Activated naive CD4-positive, alpha-beta T cell treated with anti-CD3 and anti-CD28 coated beads, Interleukin-2, amount 50 U/mL, for 16 hours (primary cell): ENCODE measurements at regions not wholly inside any gene's neighbourhood (a gene's known extent, or its start where the extent isn't known, plus 50 kb on each side); places are given as distances from the start of the nearest gene placed in this dataset.

ENCODE experiments used
- DNase-seq: peaks from one replicate; pipeline ENCODE4 v3.0.0-alpha.2; 2020

- DNase-seq = no peak
These were observed 317.4 kb downstream of the SAMD5 start for GRCh38 chr6:147825848-147826247.

- no peak for DNase-seq
These were observed 318.2 kb downstream of the SAMD5 start for GRCh38 chr6:147826698-147827097.

- DNase-seq = no peak
These were observed 320.9 kb downstream of the SAMD5 start for GRCh38 chr6:147829418-147829817.

- no peak for DNase-seq
These were observed 321.3 kb downstream of the SAMD5 start for GRCh38 chr6:147829835-147830234.

- no peak for DNase-seq
These were observed 322.9 kb downstream of the SAMD5 start for GRCh38 chr6:147831356-147831755.

GRCh38 chr6:147833607-147834006 lies 325.1 kb downstream of the SAMD5 start:
- DNase-seq = no peak

GRCh38 chr6:147834084-147834776 lies 325.7 kb downstream of the SAMD5 start:
- DNase-seq = no peak

- DNase-seq = no peak
These were observed 329.1 kb downstream of the SAMD5 start for GRCh38 chr6:147837540-147837939.

- no peak for DNase-seq
These were observed 331.5 kb downstream of the SAMD5 start for GRCh38 chr6:147839708-147840610.

- DNase-seq = no peak
These were observed 333.2 kb downstream of the SAMD5 start for GRCh38 chr6:147841547-147842148.

- no peak for DNase-seq
These were observed 341.2 kb downstream of the SAMD5 start for GRCh38 chr6:147849401-147850330.

- no peak for DNase-seq
These were observed 344.3 kb downstream of the SAMD5 start for GRCh38 chr6:147852772-147853171.

- DNase-seq = no peak
These were observed 345.1 kb downstream of the SAMD5 start for GRCh38 chr6:147853574-147853973.

GRCh38 chr6:147855803-147856482 lies 347.5 kb downstream of the SAMD5 start:
- DNase-seq = no peak

- no peak for DNase-seq
These were observed 348.2 kb downstream of the SAMD5 start for GRCh38 chr6:147856687-147857086.

GRCh38 chr6:147858421-147858820 lies 349.9 kb downstream of the SAMD5 start:
- no peak for DNase-seq

- DNase-seq = no peak
These were observed 350.6 kb downstream of the SAMD5 start for GRCh38 chr6:147859071-147859470.

- no peak for DNase-seq
These were observed 353.2 kb downstream of the SAMD5 start for GRCh38 chr6:147861696-147862095.

- DNase-seq = no peak
These were observed 359.1 kb downstream of the SAMD5 start for GRCh38 chr6:147867433-147868226.

- DNase-seq = no peak
These were observed 360.1 kb downstream of the SAMD5 start for GRCh38 chr6:147868427-147869190.
